Right ventricle myocardium inferior (tissue), 1 donor: ENCODE measurements at regions not wholly inside any gene's neighbourhood (a gene's known extent, or its start where the extent isn't known, plus 50 kb on each side); places are given as distances from the start of the nearest gene placed in this dataset.

ENCODE experiments used
- ATAC-seq: fragments of 200-7000 bp; cut with Tn5 transposase; one replicate; pipeline ENCODE4 v1.9.1; 2020; ENCODE audit warnings: mild to moderate bottlenecking, moderate library complexity
- DNase-seq: peaks from one replicate; pipeline ENCODE4 v3.0.0; 2021; ENCODE audit errors: missing footprints
- intact Hi-C: fragments of 100-400 bp; cut with DNase I; formaldehyde crosslinking; loops from one replicate; pipeline ENCODE4 v1.11.0; 2022
- donor health status: DM: no; HTN: yes; CAD: no; lungs with severe emphysema.

DNA sequence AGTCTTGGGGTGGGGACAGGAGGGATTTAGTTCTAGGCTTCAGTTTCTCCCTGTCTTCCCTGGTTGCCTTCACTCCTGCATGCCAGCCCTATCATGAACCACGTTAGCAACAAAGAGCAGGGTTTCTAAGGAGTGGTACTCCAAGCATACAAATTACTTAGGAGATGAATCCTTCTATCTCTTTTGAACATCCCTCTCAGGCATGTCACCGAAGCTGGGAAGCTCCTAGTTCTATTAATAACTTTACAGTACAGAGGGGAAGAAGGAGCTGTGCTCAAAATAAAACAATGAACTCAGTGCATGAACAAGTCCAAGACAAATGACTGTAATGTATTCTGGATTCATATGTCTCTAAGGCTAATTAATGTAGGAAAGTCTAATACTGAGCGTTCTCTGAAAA is 450.6 kb upstream of the RASGEF1B start:
- no peak for DNase-seq
- intact Hi-C loops = no loop called here
- peak; percentile 56 for ATAC-seq

DNA sequence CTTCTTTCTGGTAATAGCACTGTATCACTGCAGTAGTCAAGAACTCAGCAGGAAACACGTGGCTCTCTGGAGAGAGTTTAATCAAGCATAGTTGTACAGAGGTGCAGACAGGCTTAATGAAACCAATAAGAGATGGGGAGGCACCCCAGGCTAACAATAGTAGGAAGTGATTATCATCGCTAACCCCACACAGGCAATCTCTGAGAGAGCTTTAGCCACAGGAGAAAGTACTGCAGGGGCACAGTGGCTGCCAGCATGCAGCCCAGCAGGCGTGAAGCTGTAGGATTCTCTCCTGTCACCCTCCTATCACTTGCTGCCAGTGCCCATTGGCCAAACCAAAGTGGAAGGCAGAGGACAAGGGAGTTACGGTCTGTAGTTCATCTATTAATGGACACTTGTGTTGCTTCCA is 450.0 kb upstream of the RASGEF1B start:
- intact Hi-C loops = no loop called here
- DNase-seq (no peak), ATAC-seq (peak; percentile 65)

DNA sequence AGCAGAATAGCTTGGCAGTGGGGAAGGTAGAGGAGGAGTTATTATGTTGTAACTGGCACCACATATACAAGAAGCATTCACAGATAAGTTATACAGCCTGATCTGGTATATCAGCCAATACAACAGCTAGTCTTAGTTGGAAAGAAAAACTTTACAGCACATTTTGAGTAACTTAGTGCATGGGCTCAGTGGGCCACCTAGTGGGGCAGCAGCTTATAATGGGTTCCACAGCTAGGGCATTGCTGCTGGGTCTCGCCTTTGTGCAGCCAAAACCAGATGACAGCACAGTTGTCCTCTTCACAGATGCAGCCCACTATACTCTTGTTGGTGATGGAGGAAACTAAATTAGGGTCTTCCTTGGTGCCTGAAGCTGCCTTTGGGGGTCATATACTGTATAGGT is 448.1 kb upstream of the RASGEF1B start:
- DNase-seq = peak; percentile 42
- no peak for ATAC-seq
- intact Hi-C loops = no loop called here

DNA sequence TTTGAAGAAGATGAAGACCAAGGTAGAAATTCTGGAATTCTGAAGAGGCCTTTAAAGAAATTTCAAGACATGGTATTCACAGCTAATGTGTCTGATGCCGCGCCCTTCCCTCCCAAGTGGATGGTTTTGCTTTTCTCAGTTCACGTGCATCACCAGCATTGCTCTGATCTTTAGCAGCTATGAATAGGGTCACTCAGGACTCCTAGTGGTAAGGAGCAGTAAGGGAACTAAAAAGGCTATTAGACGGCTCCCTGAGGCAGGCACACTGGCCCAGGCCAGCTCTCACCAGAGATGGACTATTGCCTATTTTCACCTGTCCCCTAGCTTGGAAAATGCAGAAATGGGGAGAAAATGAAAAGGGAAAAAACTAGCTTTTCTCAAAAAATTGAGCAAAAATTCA is 447.5 kb upstream of the RASGEF1B start:
- ATAC-seq = no peak
- intact Hi-C loops = no loop called here
- no peak for DNase-seq

DNA sequence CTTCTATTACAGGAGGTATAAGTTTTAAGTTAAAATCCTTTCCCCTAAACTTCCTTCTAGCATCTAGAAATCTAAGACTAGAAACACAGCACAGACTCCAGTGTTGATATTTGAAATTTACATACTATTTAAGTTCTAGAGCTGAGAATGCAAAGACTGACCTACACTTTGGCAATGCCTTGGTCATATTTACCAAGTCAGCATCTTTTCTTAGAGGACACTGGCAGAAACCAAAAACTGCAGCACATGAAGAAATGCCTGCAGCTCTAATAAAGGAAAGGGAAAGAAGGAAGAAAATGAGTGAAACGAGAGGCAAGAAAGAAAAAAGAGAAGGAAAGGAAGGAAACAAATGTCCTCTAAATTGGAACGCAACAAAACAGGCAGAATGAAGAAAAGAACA is 443.7 kb upstream of the RASGEF1B start:
- DNase-seq = no peak
- intact Hi-C loops = no loop called here
- ATAC-seq = no peak

DNA sequence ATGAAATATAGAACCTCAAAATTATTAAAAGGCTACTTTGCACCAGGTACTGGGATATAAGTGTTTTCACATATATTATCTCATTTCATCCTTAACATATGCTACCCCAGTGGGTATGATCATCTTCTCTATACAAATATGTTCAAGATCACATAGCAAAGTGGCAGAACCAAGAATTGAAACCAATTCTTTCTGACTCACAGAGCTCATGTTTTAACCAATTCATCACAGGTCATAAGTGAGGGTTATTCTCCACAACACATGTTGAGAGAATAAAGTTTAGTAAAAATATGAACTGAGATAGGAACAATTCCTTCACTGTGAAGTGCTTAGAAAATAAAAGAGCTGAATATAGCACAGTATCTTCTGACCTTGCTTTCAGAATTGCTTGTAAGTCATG is 442.9 kb upstream of the RASGEF1B start:
- intact Hi-C loops = no loop called here
- no peak for ATAC-seq
- no peak for DNase-seq

DNA sequence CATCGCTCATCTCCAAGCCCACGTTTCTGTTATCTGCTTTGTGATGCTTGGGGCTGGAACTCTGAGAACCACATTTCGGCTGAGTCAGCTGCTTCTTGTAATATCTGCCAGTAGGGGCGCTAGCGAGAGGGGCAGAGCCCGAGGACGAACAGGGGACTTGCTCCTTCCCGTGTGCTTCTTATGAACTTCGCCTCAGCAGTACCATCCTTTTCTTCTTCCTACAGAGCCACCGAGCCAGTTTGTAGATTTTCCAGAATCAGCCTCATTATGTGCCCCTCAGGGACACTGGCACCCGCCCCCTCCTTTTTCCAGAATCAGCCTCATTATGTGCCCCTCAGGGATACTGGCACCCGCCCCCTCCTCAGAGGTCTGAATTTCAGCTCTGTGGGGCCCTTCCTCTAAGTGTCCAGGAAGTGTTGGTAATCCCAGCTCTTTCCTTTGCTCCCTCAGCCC is 441.7 kb upstream of the RASGEF1B start:
- ATAC-seq (no peak), DNase-seq (no peak)
- intact Hi-C loops = no loop called here

DNA sequence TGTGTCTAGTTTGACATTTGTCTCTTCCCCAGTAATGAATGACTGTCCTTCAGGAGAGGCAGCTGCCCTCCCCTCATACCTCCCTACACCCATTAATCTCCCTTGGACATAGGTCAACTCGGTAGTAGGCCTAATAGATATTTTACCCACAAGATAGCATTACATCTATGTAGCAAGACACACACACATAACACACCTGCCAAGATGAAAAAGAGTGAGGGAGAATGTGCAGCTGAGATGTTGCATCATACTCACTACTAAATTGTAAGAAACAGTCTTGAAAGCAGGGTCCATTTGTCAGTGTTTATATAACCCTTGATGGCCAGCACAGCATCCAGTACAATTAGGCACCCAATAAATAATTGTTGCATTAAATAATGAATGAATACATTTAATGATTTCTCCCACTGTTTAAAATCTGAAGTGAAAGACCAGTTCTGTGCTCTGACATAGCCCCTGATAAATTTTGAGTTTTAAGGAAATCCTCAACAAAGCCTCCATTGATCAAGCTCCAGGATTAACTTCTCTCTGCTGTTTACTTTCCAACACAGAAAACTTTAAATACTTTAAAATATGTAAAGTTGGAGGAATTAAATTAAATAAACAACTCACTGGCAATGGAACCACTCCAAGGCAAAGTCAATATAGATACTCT is 440.8 kb upstream of the RASGEF1B start:
- ATAC-seq = no peak
- no peak for DNase-seq
- intact Hi-C loops = no loop called here

DNA sequence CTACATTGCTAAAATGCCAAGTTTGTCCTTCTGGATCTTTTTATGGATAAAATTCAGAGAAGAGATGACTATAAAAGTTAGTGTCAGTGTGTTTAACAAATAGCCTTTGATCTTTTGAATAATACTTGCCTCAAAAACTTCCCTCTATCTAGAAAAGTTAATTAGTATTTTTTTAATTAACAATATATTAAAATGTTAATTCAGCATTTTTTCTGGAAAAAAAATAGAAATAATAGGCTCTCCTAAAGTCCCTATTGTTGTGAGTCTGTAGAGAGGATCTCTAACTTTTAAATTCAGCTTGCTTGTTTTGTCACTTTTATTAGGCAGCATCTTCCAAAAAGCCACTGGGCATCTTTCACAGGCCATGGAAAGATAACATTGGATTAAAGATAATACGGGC is 435.2 kb upstream of the RASGEF1B start:
- no peak for ATAC-seq
- intact Hi-C loops = no loop called here
- DNase-seq = no peak

DNA sequence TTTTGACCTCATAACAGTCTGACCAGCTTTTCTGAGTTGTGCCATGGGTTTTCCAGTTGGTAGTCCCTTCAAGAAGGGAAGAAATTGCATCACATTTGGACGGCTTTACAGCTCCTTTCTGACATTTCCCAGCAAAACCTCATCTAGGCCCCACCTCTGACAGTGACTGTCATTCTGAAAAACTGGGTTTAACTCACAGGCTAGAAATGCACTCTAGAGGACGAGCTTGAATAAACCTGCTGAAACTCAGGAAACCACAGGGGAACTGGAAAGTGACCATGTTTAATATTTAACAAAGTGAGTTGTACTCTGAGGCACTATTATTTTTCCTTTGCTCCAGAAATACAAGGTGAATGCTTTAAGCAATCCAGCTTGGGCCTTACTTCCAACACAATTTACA is 434.3 kb upstream of the RASGEF1B start:
- ATAC-seq = no peak
- DNase-seq = no peak
- intact Hi-C loops = no loop called here

DNA sequence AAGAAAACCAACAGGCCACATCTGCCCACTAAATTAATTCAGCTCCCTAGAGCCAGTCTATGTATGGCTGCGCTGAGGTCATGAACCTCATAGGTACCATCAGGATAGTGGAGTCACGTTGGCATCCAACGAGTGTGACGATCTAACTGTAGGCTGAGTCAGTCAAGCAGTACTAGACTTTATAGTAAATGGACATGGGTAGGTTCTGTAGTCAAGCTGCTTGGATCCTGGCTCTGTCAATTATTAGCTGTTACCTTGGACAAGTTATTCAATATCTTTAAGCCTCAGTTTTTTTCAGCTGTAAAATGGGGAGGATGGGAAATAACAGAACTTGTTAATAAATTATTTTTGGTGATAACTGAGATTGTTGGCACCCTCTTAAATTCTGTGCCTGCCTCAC is 432.4 kb upstream of the RASGEF1B start:
- no peak for ATAC-seq
- intact Hi-C loops = no loop called here
- DNase-seq = no peak

DNA sequence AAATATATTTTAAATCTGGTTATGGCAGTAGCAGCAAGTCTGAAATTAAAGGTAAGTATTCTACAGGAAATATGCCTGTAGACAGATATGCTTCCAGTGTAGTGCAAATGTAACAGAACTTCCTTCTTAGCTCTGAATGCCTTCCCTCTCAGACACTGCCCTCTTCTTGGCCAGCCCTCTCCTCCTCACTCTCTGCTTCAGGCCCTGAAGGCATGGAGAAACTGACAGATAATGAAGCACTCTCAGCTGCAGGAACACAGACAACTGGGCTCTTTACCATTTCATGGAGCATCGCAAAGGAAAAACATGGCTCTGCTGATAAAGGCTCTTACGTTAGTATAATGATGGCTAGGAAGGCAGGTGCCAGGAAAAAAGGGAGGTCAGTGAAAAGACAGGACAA is 431.5 kb upstream of the RASGEF1B start:
- no peak for DNase-seq
- intact Hi-C loops = no loop called here
- ATAC-seq = no peak

DNA sequence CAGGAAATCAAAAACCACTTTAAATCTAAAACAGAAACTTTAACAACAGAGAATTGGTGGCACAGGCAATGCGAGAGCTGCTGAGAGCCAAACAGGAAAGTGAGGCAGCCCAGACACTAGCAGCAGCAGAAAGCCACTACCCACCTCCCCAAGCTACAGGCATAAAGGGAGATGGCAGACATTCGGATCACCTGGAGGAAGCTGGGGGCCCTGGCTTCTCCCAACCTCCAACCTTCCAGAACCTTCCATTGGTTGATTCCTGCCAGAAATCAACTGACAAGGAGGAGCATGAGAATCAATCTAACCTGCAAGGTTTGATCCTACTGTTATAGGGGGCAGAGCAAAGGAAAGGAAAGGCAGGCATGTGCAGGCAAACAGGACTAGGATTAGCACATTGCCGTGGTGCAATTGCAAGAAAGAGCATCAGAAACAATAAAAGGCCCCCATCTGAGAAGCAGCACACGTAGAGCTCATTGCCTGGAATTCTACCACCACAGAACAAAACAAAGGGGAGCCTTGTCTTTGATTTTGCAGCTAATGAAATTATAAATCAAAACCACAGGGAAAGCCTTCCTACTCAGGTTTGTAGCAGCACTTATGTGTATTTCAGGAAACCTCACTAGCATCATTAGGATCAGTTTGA is 427.3 kb upstream of the RASGEF1B start:
- intact Hi-C loops = no loop called here
- DNase-seq = no peak
- ATAC-seq = no peak

DNA sequence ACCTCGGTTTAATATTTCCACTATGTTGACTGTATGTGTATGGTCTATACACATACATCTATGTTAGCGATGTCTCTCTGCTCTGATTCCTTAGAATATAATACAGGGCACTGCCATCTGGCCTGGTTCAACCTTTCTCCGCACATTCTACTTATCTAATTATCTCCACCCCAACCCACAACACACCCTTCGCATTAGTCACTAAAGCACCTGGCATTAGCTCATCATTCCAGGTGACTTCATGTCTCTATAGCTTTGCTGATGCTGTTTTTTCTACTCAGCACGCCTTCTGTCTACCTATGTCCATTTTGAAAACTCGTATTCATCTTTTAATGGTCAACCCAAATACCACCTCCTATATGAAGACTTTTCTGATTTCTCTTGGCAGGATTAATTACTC is 425.2 kb upstream of the RASGEF1B start:
- intact Hi-C loops = no loop called here
- DNase-seq = no peak
- ATAC-seq = no peak

DNA sequence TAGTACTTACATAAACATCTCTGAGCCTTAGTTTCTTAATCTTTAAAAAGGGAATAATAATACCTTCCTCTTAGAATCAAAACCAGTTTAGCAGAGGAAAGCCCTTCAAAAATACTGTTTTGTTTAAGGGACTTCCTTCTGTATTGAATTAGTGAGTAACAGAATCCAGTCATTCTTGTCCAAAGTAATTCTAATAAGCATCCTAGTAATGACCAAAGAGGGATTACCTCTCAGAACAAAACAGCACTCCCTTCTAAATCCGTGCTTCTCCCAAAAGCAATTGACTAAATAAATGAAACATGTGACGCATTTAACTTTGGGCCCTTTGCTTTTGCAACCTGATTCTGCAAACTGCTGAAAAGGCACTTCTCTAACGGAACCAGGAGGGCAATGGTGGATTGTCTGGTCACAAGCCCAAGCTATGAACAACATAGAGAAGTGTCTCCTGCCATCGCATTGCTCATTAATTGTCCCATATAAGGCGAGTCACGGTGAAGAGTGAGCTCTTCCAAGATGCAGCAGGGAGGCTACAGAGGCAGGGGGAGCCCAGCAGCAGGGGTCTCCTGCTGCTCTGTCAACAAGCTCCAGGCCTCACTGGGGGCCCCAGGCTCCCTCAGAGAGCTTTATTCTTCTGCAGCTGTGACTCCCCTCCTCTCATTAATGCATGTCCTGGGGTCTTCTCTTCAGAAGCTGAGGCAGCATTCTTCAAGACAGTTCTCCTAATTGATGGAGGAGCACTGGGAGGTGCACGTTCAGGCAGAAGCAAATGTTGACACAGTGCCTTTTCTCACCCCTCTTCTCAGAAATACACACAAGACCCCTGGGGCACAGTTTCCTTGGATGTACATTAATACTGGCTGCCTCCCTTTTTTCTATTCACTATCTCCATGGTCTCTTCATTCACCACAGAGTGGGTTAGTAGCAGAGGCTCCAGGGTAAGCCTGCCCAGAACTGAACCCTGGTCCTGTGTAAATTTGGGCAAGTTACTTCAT is 419.6 kb upstream of the RASGEF1B start:
- intact Hi-C loops = no loop called here

DNA sequence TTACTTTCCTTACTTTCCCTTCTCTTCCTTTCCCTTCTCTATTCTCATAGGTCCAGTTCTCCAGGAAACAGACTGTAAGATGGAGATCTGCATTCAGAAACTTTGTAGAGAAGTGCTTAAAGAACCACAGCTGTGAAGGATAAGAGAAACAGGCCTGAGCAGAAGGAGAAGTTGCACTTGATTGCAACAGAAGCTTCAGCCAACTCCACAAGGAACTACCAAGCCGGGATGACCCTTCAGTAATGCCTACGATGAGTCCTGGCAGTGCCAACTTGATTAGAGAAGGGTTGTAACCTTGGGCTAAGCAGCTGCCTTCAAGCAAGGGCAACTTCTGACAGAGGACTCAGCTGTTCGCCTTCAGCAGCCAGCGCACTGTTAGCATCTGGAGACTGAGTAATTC is 413.3 kb upstream of the RASGEF1B start:
- ATAC-seq = peak; percentile 31
- intact Hi-C loops = no loop called here
- DNase-seq = no peak

More for the DNA sequence above, 419.6 kb upstream of the RASGEF1B start:
- DNase-seq (no peak), ATAC-seq (no peak)

DNA sequence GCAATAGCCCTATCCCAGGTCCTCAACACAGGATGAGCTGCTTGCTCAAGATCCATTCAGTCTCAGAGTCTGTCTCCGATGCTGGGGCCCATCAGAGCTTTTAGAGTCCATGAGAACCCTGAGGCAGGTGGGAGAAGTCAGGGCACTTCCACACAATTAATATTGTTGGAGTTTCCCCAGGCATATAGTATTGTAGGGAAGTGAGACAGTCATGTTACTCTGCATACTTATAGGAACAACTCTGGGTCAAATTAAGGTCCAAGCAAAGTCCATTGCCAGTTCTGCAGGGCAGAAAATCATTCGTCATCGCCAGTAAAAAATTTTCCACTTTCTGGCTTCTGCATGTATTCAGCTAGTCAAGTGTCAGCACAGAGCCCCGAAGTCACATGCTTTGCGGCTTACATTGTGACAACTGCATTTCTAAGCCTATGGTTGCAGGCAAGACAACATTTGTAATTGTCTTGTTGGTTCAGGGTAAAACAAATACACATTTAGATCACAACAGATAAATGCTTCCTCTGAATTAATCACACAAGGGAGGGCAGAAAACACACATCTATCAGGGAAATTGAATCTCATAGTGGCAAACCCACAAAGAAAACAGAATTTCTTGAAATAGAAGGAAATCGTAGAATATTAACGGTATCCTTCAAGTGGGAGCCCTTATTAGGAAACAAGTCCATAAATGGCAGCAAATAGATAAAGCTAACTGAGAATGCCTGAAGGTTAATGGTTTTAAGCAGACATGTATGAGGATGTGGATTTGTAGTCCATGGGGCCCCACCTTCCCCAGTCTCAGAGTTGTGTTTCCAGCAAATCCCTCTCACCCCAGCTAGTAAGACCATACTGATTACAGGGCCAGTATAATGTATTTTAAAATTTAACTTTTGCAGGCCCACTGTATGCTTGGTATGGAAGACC is 412.1 kb upstream of the RASGEF1B start:
- ATAC-seq = no peak
- no peak for DNase-seq
- intact Hi-C loops = no loop called here

DNA sequence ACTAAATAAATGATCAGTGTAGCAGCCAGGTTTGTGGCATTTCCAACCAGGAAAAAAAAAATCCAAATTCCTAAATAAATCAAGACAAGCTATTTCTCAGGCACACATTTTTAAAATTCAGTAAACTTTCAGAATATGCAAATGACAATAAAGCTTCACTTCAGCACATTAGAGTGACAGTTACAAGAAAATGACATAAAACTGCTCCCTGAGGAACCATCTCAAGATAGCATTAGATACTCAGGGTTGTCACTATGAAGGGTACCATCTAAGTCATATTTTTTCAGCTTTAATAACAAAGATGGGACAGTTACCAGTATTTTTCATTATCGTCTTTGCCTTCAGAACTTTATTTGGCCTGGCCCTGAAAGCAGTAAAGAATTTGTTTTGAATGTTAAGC is 411.3 kb upstream of the RASGEF1B start:
- intact Hi-C loops = no loop called here
- no peak for ATAC-seq
- no peak for DNase-seq
